HG02798 (cell line): ENCODE measurements at regions not wholly inside any gene's neighbourhood (a gene's known extent, or its start where the extent isn't known, plus 50 kb on each side); places are given as distances from the start of the nearest gene placed in this dataset.

ENCODE experiments used
- ATAC-seq: cut with Tn5 transposase; IDR thresholded peaks from one replicate; pipeline ENCODE4 v1.9.1; 2021; ENCODE audit warnings: mild to moderate bottlenecking; ENCODE audit not compliant: unreplicated experiment, poor library complexity

DNA sequence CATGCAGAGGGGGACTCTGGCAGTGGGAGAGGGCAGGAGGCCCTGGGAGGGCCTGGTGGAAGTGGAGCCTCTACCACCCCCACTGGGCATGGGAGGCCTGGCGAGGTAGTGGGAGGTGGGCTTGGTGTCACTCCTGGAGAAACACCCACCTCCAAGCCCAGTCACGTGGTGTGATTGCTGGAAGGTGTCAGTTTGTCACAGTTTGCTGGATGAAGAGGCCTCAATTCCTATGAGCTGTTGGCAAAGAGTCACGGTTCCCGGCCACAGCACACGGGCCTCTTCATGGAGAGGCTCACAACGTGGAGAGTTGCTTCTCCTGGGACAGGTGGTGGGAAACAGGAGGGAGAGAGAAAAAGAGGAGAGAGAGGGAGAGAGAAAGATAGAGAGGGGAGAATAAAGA is 684.1 kb upstream of the ARGLU1 start:
- ATAC-seq, result no peak

GRCh38 chr13:107251341-107251740 is 683.4 kb upstream of the ARGLU1 start:
- ATAC-seq, result no peak

DNA sequence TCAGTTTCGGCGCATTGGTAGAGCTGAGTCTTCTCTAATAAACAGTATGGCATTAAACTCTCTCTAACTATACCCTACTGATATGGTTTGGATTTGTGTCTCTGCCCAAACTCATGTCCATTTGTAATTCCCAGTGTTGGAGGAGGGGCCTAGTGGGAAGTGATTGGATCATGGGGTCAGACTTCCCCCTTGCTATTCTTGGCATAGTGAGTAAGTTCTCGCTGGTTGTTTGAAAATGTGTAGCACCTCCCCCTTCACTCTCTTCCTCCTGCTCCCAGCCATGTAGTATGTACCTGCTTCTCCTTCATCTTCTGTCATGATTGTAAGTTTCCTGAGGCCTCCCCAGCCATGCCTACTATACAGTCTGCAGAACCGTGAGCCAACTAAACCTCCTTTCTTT is 682.7 kb upstream of the ARGLU1 start:
- no peak for ATAC-seq

DNA sequence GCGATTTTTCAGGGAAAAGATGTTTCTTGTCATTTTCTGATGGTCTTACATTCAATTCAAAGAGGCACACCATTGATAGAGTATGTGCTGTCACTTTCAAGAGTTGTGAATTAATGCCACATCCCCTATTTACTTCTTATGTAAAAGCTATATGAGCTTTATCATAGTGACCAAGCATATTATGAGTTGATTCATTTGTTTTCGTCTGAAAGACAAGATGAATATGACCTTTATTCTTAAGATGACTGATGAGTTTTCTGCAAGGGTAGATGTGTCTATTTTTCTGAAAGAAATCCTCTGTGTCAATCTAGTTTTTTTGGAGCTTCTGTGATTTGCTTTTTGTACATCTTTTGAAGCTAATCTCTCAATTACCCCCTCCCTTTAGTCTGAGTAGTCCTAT is 676.3 kb upstream of the ARGLU1 start:
- ATAC-seq, result no peak

DNA sequence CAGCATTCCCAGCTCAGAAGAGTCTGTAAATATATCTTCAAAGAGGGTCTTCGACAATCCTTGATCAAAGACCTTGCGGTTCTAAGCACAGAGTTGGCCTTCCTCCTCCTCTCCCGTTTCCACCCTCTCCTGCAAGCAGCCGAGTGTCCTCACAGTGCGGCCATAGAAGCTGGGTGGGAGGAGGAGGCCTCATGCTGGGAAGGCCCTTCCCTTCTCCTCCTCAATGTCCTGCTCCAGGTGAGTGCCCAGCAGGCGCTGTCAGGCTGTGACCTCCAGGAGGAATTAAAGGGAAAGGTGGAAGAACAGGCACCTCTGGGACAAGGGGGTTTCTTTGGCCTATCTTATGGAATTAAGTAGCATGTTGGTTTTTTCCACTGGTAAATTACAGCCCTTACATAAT is 674.2 kb upstream of the ARGLU1 start:
- ATAC-seq, result no peak

GRCh38 chr13:107241381-107241780 is 673.4 kb upstream of the ARGLU1 start:
- no peak for ATAC-seq

DNA sequence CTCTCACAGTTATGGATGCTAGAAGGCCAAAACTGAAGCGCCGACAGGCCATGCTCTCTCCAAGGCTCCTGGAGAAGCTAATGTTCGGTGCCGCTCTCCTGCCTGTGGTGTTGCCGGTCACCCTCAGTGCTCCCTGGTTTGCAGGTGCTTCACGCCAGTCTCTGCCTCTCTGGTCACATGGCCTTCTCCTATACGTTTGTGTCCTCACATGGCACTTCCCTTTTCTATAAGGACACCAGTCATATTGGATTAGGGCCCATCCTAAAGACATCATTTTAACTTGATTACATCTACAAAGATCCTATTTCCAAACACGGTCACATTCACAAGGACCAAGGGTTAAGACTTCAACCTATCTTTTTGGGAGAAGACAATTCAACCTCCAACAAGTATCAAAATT is 671.3 kb upstream of the ARGLU1 start:
- ATAC-seq, result no peak

DNA sequence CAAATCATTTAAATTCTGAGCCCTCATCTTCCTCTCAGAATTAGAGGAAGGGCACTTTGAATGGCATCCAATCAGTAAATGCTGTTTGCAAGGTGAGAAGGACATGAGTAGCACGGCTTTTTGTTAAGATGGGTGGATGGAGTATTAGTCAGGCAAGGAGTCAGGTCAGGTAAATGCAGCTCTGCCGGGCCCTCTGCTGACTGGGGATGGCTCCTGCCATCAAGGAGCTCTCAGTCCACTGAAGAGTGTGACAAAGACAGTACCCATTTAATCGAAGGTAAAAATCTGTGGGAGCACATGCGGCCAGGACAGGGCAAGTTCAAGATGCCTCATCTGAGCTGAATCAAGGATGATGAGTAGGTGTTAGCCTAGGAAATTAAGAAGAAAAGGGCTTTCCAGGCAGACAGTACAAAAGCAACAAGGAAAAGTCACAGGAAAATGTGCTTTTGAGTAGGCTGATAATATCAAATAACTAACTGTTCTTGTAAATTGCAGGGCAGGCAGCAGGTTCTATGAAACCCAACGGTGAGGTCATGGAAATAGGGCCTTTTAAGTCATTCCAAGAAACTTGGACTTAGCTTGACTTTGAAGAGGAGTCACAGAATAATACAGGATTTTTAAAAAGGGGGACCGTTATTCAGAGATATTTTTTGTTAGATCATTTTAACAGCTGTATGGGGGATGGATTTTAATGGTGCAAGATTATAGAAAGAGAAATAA is 670.5 kb upstream of the ARGLU1 start:
- ATAC-seq, result no peak

DNA sequence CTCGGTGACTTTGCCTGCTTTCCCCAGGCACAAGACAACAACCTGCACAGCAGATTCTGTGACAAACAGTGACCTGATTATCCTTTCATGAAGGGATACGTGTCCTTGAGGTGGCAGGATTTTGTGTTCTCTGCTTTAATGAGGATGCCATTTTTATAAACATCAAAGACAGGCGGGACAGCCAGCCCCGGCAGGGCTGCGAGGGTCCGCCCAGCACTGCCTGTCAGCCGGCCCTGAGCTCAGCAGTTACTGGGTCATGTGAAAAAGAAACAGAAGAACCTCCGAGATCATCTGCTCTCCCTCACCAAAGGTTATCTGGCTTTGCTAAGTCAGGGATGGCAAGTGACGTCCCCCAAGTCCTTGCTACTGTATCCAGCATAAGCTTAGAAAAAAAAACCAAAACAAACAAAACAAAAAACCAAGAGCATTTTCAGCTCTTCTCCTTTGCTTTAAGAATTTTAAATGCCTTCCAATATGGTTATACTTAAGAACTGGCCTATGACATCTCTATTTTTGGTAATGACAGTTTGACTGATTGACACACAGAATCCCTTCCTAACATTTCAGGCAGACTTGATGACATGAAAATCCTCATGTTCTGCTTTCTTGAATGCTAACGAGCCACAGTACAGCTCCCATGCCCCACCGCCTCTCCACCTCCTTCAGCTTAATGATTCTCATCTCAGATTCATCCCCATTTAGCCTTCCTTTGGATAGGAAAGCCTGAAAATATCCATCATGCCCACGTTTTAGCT is 666.6 kb upstream of the ARGLU1 start:
- no peak for ATAC-seq

GRCh38 chr13:107233541-107233940 is 665.6 kb upstream of the ARGLU1 start:
- no peak for ATAC-seq

- no peak for ATAC-seq
These were observed 664.0 kb upstream of the ARGLU1 start for GRCh38 chr13:107231944-107232343.

GRCh38 chr13:107223867-107224266 is 655.9 kb upstream of the ARGLU1 start:
- ATAC-seq, result no peak

- no peak for ATAC-seq
These were observed 654.7 kb upstream of the ARGLU1 start for GRCh38 chr13:107222597-107222996.

DNA sequence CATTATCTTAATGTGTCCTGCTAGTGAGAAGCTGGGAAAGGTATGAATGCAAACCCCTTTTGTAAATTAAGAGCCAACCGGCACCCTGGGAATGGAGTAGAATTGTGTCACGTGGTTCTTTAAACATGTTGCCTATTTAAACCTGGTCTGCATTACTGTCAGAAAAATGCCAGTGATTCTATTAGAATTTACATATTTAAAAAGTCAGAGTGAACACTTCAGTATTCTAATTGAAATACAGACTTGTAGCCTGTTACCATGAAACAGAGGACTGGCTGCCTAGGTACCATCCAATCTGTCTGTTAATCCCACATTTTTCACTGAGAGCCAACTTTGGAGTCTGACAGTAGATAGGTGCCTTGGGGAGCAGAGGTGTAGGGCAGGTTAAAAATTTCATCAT is 652.3 kb upstream of the ARGLU1 start:
- ATAC-seq, result no peak

DNA sequence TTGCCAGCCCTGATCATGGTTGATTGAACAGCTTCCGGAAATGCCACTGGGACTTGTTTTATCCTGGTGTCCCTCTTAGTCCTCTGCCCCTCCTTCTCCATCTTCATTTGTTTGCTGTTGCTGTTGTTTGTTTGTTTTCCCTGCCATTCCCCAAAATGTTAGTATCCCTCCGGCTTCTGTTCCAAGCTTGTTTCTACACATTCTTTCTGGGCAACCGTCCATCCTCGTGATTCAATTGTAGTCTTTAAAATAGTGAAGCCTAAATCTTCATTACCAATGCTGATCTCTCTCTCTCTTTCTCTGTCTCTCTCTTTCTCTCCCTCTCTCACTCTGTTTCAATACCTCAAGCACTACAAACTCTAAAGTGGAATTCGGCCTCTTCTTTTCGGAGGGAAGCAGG is 649.3 kb upstream of the ARGLU1 start:
- ATAC-seq, result no peak

GRCh38 chr13:107216046-107216755 is 648.3 kb upstream of the ARGLU1 start:
- no peak for ATAC-seq

DNA sequence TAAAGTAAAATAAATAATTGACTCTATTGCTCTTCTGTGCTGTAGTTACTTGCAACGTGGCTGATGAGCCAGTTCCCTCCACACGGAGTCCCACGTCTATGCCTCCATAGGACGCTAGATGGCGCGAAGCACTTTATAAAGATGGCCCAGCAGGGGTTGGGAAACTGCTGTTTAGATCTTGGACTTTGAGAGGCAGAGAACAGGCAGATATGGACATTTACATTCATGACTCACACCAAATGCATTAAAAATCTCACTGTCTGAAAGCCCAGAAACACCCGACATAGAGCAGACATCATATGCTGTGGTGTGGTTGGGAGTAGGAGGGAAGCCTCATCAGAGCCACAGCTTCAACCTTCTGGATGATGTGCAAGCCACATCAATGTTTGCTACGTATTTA is 643.1 kb upstream of the ARGLU1 start:
- peak; percentile 97 for ATAC-seq

- ATAC-seq, result no peak
These were observed 642.7 kb upstream of the ARGLU1 start for GRCh38 chr13:107210723-107211030.

DNA sequence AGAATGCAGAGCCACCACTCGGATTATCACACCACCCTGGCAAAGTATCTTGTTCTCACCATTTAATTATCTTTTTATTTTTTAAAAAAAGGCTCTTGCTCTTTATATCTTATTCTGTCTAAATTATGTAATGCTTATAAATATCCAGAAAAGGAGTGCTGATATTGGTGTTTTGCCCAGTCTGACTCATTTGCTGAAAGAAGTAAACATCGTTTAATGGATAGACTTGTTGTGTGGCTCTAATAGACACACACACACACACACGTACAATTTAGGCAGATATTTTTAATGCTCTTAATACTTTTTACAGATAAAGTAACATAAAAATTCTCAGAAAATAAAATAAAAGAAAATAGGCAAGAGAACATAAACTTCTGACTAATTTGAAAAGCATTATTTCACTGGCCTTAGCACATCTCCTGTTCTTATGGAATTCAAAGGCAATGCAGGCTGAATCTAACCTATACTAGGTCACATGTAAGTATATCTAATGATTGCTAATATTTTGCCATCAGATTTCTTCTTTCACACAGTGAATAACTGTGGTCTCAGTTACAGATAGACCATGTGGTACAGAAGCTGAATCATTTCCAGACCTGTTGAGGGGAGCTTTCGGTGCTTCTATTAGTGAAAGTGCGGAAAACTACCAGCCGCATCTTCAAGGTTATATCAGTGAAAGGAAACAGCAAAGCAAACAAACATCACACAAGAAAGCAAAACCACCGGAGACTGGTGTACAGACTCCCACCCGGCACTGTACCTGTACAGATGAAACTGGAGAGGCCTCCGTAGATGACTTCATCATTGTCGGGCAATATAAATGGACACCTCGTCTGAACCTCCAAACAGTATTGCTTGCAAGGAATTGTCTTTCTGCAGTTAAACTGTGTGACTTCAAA is 642.1 kb upstream of the ARGLU1 start:
- ATAC-seq, result no peak

GRCh38 chr13:107208889-107209288 is 641.0 kb upstream of the ARGLU1 start:
- ATAC-seq, result no peak
